ENCODE measurements at regions not wholly inside any gene's neighbourhood (a gene's known extent, or its start where the extent isn't known, plus 50 kb on each side); places are given as distances from the start of the nearest gene placed in this dataset.
"Not testable (repeated sequence)": the region's sequence is repeated elsewhere in the genome, so short reads cannot be mapped to it uniquely, and the experiment has no call there.

DNA sequence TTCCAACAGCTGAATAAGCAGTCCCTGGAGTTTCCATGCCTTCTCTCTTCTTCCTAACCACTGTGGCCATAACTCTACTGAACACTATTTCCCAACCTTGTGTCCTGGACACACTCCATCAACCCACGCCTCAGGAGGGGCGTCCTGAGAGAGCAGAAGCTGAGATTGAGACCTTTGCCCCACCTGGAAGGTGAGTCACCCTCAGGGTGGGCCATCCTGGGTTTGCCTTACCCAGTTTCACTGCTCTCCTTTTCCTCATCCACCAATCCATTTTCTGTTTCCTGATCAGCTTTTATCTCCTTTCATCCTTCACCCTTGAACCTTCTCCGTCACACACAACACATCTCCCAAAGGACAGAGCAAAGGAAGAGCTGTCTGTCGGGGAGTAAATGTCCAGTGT is 91.4 kb downstream of the TMEM130 start:
- no peak for DNase-seq

DNA sequence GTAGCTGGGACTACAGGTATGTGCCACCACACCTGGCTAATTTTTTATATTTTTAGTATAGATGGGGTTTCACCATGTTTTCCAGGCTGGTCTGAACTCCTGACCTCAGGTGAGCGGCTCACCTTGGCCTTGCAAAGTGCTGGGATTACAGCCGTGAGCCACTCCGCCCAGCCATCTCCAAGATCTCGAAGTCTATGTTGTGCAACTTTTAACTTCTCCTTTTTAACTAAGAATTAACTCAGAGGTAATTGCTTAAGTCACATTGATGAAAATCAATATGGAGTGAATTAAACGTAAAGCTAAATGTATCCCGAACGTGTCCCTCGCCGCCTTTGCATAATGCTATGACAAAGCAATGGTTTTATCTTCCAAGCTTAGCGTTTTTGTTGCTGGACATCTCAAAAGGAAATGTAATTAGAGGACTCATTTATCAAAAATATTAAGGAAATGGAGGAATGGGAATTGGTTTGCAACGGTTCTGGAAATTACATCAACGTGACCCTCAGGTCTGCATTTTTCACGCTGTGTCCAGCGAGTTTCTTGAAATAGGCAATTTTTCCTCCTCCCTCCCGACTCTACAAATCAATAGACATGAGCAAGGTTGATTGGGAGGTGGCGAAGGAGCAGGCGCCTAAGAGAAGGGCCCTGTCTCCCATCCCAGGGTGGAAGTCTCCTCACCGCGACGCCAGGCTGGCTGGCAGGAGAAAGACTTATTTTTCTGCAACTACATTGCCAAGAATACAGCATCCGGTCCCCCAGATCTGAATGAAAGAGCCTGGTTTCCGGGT is 89.8 kb downstream of the TMEM130 start:
- DNase-seq = no peak

GRCh38 chr7:98784216-98784785 is 85.5 kb downstream of the TMEM130 start:
- no peak for DNase-seq

DNA sequence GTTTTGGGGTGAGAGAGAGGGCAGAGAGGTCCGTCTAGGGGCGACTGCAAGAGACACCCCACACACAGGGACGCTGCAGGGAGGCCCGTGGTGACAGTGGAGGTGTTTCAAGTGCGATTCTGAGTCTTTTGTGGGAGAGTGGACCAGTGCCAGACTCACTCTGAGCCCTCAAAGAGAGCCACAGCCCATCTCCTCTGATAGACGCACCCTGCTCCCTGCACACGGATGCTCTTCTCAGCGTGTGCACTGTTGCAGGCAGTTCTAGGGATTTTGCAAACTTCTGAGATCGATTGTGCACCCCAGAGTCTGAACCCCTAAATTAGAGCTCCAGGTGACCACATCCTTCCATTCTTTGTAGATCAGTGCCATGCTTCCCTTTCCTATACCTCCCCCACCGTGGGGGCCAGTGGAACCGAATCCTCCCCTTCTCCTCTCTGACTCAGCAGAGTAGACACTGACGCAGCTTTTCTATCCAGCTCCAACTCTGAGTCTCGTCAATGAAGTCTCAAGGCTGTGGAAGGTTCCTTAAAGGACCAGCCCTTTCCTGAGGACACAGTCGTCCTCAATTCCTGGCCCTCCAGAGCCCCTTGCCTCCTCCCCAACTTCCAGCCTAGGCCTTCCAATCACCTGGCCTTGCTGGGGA is 83.8 kb downstream of the TMEM130 start:
- DNase-seq = no peak

- DNase-seq = no peak
These were observed 80.8 kb downstream of the TMEM130 start for GRCh38 chr7:98788966-98789365.

DNA sequence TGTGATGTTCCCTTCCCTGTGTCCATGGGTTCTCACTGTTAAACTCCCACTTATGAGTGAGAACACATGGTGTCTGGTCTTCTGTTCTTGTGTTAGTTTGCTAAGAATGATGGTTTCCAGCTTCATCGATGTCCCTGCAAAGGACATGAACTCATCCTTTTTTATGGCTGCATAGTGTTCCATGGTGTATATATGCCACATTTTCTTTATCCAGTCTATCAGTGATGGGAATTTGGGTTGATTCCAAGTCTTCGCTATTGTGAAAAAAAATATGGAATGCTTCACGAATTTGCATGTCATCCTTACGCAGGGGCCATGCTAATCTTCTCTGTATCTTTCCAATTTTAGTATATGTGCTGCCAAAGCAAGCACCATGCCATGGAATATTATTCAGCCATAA is 75.4 kb downstream of the TMEM130 start:
- DNase-seq = not testable (repeated sequence)

GRCh38 chr7:98795741-98796493 is 73.9 kb downstream of the TMEM130 start:
- DNase-seq = no peak

All from NCI-H1930 (cell line).